Renal cortex interstitium (tissue), 11 donors: ENCODE measurements at regions not wholly inside any gene's neighbourhood (a gene's known extent, or its start where the extent isn't known, plus 50 kb on each side); places are given as distances from the start of the nearest gene placed in this dataset.

Experiments used
- DNase-seq, 11 donors: peaks; one replicate each; pipeline ENCODE4 v3.0.0-alpha.2; 2013; ENCODE audit warnings: low read depth in 9 of 11, low spot score in 4 of 11; ENCODE audit errors: extremely low read depth in 1 of 11

DNA sequence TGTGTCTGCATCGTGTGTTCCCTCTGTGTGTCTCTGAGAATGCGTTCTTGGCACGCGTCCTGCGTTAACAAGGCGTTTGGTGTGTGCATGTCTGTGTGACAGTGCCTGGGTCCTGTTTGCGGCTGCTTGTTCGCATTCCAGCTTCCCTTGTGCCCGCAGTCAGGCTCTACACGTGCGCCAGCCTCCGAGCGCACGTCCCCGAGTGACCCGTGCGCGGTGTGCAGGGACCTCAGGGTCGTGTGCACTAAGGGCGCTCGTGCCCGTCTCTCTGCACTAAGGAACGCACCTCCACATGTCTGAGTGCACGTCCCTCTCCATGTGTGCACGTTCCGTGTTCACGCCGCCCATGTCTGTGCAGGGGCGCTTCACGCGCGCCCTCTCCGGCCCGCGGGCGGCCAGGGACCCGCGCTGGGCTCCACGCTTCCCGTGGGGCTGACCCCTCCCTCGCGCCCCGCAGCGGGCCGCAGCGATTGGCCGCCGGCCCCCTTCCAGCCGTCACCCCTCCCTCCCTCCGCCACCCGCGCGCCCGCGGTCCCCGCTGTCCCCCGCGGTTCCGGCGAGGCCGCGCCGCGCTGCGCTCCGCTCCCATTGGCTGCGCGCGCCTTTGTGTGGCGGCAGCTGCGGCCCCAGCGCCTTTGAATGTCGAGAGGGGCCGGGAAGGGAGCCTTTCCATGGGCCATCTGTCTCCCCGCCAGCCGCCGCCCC is 229.4 kb downstream of the HAUS1 start:
- peak in 2 of 11 donors; percentile 29 to 35 for DNase-seq

DNA sequence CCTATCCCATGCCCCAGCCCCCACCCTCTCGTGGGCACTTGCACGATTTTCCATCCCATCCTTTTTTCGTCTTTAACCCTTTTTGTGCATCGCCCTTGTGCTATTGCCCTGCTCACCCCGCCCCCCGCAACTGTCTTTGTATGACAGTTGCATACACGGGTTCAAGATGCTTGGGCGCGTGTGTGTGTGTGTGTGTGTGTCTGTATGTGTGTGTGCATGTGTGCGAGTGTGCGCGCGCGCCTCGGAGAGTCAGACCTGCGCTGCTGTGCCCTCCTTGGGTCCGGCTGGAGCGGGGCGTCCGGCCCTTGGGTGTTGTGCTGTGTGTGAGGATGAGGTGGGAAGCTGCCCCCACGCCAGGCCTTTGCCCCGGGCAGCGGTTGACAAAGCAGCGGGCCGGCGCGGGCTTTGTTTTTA is 230.7 kb downstream of the HAUS1 start:
- peak in 2 of 11 donors; percentile 18 to 32 for DNase-seq

DNA sequence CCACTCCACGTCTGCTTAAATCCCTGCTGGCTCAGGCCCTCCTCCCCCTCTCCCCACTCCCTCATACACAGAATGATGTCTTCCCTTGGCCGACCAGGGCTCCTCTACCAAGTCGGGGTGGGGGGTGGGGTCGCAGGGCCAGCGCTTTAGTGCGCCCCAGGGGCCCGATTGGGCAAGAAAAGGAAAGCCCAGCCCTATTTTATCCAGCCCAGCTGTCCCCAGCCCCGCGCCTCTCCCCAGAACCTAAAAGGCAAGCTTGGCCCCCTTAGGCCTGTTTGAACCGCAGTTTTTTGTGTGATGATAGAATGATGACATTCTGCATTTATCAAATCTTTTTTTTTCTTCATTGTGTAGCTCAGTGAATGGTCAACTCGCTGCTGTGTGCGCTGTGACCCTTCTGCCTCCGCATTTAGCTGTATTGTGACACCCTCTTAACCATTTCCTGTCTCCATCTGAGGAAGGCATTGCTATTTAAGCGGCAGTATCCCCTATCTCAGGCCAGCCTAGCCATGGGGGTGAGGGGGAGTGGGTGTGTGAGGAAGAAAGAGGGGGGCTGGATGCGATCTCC is 231.4 kb downstream of the HAUS1 start:
- DNase-seq, result no peak

DNA sequence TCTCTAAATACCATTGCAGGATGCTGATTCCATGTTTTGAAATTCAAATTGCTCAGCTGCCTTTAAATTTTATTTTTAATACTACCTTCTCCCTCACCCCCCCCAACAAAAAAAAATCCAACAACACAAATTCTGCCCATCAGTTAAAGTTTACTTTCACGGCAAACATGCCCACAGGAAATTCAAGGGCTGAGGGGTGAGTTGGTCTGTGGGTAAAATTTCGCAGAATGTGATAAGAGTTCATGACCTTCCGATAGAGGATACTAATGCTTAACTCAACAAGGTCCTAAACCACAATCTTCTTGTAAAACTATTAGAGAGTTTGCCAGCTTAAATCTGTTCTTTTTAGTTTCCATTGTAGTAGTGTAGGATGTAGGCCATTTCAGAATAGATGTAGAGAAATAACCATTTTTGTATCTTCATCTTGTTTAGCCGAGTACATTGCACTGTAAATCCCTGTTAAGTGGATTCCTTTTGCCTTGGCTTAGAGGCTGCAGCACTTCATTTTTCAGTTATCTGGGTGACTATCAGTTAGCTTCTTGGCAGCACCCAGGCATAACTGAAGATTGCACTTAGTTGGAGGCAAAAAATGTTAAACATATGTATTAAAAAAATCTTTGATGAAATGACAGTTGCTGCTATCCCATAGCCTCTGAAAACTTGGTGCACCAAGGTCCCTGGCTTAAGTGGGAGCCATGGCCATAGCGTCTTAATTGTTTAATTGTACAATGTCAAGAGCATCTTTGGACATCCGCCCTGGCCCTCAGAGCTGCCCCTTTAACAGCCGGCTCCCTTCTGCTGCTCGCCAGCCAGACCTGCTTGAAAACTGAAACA is 232.3 kb downstream of the HAUS1 start:
- no peak for DNase-seq

DNA sequence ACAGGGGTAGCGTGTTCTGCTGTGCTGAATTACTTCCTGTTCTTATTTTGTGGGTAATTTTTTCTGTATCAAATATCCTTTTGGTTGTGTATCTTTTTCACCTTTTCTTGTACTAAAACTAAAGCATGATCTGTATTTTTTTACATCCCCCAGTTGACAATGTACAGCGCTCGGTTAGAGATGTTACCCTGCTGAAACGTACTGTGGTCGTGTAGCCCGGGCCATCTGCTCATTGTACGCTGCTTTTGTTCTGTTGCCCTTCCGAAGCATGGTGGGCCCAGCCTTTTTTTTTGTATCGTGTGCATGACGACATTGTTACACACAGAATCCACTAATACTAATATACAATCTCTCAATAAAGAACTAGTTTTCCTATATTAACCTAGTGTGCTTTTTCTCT is 233.1 kb downstream of the HAUS1 start:
- DNase-seq, result no peak

DNA sequence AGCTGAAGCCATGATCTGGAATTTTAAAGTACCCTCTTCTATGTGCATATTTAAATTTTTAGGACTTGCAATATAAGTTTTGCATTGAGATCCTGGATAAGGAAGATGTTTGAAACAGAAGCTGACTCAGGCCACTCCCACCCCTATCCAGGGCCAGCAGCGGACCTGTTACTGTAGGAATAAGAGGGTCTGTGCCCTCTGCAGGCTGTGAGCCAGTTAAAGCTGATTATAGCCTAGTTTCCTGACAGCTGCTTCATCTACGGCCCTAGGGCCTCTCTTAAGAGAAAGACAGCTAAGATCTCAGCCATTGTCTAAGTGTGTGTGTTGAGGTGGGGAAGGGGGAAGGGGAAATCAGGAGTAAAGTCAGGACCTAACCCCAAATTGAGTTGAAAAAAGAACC is 234.0 kb downstream of the HAUS1 start:
- DNase-seq, result no peak

DNA sequence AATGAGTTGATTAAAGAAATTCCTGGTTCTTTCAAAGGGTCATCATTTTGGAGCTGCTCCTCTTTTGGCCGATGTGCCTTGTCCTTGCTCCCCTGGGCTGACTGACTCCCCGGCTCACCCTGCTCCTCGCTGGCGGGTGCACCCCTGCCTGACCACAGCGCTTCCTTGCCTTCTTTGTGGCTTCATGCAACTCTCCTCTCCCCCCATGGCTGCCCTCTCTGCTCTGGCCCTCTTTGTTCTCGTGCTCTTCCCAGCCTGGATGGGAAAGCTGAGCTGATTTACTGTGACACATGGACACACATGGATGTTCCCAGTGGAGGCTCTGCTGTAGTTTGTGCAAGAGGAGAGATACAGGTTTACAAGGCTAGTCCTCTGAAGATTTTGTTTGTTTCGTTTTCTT is 234.6 kb downstream of the HAUS1 start:
- peak in 2 of 11 donors; percentile 32 to 67 for DNase-seq

DNA sequence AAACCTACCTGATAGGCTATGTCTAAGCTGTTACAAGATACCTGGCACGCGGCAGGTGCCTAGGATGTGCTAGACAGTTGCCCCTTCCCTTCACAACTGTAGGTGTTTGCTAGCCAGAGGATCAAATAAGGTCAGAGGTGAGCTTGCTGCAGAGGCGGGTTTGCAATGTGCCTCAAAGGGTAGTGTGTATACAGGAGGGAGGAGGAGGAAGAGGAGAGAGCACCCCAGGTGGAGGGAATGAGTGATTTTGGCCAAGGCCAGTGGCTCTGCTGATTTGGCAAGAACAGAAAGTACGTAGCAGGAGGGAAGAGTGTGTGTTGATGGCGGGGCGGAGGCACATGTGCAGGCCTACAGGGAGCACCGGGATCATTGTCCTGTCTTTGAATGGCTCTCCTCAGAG is 236.5 kb downstream of the HAUS1 start:
- no peak for DNase-seq

DNA sequence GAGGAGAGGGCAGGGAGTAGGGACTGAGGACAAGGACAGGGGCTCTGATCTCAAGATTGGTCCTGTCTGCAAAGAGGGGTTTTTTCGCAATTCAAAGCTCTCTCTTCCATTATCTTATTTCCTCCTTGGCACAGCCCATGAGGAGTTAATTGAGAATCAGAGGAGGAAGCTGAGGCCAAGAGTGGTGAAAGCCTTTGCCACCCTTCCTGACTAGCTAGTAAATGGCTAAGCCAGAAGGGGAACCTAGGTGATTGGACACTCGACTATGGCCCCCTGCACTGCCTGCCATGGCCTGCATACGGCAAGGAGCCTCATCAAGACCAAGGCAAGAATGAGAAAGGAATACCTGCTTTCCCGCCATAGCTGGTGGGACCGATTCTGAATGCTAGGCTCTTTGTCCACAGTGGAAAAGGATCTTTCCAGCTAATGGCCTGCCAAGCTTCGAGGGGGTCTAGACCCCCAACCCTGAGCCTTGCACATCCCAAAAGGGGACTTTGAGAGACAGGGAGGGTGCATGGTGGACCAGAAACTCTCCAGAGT is 237.9 kb downstream of the HAUS1 start:
- DNase-seq, result no peak

DNA sequence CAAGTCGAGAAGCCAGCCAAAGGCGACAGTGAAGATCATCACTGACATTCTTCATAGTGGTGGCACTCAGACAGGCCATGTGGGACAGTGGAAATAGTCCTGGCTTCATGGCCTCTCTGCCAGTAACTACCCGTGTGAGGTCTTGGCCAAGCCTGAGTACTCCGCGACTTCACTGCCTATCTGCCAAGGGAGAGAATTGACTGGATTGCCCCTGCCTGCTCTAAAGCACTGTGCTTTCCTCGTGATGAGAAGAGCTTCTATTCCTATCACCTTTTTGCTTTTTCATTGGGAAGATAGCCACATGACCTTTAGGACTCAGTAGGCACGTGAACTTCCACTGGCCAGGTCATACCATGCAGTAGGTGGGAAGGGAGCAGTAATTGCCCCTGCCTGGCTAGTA is 239.3 kb downstream of the HAUS1 start:
- DNase-seq, result no peak

DNA sequence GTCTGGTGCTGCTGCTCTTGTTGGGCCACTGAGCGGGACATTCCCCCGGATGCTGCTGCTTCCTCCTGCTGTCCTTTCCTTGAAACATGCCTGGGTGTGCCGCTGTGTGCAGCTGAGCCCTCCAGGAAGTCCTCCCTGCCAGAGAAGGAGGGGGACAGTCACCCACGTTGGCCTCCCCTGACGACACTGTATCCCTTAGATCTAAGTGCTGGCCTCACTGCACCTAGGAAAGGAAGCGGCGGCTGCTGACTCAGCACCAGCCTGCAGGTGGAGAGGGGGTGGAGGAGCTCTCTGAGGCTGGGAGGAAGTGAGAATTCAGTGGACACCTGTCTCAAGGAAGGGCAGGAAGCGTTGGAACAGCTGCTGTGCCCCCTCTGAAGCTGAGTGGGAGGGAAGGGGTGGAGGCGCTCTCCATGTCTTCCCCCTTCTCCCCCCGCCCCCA is 239.8 kb downstream of the HAUS1 start:
- DNase-seq, result peak in 1 of 11 donors; percentile 37

DNA sequence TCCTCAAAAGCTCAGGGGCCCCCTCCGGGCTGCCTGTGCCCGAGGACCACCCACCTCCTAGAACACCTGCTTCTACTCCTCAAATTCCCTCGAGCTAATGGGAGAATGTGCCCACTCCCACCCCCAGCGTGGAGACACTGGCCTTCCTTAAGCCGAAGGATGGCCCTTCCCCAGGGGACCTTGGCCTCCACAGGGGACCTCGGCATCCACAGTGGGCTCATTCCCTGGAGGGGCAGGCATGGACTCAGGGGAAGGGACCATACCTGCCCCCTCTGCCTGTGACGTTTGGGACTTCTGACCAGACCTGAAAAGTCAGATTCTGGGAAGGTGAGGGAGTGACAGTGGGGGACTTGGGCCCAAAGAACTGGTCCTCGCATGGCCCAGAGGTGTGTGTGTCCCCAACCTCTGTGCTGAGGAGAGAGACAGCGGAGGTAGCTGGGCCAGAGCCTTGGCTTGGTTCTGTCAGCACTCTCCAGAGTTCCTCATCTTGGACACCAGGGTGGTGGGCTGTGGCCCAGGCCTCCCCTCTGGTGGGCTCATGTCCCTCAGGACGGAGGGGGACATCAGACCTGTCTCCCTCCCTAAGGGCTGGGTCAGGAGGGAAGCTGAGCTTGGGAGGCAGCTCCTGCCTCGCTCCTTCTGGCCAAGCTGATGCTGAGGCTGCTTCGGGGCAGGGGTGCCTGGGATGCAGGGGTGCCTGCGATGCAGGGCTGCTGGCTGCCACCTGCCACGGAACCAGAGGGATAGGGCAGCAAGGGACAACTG is 240.4 kb downstream of the HAUS1 start:
- no peak for DNase-seq

DNA sequence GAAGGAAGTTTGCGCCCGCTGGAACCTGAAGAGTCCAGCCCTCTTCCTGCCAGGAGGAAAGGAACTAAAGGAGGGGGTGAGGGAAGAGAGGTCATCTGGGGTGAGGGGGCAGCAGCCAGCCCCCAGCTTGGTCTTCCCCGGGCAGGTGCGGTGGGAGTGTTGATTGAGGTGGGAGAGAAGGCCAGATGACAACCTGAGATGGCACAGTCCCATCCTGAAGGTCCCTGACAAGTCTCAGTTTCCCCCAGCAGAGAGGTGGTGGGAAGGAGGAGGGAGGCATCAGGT is 240.9 kb downstream of the HAUS1 start:
- DNase-seq, result no peak

DNA sequence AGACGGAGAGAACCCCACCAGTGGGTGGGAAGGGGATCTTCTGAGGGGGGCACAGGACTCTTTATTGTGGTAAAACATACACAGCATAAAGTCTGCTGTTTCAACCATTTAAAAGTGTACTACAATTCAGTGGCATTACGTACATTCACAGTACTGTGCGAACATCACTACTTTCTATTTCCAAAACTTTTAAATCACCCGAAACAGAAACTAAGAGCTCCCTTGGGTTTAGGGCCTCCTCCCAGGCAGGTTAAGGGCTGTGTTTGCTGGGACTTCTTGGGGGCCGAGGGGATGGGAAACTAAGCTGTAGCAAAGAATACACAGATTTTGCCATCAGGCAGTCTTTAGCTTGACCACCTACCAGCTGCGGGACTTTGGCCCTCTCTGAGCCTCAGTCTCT is 242.0 kb downstream of the HAUS1 start:
- DNase-seq, result no peak

DNA sequence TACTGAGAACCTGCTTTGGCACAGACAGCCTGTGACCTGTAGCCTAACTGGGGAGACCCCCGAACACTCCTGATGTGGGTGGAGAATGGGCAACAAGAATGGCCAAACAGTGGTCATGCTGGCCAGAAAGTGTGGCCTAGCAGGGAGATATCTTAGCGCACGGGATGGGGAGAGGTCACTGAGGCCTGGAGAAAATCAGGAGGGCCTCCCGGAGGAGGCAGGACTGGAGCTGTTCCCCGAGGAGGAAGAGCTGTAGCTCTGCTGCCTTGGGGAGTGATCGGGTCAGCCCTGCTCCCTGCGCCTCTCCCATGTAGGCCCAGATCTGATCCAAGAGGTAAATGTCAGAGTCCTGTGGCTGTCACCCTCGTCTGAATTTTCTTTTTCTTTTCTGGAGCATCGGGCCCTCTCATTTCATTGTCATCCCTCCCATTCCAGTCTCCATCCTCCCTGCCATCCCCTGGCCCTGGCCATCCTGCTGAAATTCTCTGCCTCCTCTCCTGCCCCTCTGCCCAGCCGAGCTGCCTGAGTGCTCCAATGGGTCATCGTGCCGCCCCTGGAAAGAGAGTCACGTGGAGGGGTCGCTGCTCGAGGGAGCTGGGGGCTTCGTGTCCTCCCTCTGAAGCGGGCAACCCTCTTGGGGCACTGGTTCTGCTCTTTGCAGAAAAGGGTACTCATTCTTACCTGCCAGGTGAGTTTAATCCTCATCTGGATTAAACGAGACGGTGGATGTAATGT is 242.9 kb downstream of the HAUS1 start:
- DNase-seq, result no peak

DNA sequence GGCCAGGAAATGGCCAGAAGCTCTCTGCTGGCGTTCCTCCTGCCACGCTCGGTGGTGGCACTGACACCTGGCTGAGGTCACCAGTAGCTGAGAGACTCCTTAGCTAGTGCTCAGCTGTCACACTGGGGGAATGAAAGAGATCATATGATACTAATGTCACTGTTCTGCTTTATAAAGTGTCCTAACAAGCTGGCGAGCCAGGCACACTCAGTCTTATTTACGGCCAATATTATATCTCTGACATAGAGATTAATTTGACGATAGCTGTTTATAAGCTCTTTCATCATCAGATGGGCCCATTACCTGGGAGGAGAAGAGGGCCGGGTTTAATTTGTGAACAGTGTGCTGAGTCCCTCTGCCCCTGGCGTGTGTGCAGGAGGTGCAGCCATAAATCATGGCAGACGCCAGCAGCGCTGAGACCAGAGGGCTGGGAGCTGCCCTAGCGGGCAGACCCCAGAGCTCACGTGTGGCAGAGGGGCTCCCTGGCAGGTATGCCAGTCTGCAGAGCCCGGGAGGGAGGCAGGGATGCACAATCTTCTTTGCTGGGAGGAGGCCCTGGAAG is 246.5 kb downstream of the HAUS1 start:
- no peak for DNase-seq

DNA sequence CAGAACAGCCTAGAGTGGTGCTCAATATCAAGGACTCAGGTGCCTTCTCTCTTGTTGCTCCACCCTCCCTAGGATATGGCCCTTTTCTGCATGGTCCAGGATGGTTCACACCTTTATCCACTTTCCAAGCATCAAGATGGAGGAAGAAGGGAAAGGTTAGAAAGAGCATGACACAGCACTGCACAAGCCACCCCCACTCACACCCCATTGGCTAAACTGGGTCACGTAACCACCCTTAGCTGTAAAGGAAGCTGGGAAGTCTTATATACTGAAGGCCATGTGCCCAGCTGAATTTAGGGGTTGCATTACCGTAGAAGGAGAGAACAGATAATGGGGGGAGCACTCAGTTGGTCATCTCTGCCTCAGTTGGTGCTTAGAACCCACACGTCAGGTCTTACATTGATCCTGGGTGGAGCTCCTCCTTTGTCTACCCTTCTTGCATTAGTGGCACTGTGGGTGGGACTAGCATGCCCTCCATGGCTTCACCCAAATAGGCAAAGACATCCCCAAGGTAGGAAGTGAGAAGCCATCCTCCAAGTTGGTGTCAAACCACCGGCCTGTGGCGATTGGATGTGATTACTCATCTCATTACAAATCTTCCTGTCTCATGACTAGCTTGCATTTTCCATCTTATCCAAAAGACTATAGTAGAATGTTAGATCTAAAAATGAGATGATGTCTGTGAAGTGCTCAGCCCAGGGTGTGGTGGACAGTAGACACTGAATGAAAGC is 248.5 kb downstream of the HAUS1 start:
- no peak for DNase-seq

DNA sequence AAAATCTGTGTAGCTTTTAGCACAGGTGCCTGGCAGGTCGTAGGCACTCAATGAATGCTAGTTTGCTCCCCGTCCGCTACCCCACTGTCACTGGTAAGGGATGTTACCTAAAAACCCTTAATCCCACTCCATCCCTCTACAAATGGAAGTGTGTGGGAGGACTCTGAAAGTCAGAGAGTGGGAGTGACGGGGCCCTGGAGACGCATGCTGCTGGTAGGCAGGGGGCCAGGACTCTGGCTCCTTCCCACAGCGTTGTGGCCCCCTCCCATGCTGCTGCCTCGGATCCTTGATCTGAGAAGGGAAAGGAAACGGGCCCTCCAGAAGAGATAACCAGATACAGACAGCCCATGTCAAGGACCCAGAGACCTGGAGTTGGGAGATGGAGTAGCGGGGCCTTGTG is 249.3 kb downstream of the HAUS1 start:
- DNase-seq, result no peak
